Liver (tissue), 8 donors: ENCODE measurements at regions not wholly inside any gene's neighbourhood (a gene's known extent, or its start where the extent isn't known, plus 50 kb on each side); places are given as distances from the start of the nearest gene placed in this dataset.

Experiments used
- DNase-seq: peaks from one replicate; pipeline ENCODE4 v3.0.0-alpha.2; 2017; ENCODE audit warnings: low spot score
- H3K27ac ChIP-seq, 2 donors: one replicate each; pipeline ENCODE4 v1.7.0; 2013; ENCODE audit warnings: inconsistent platforms in 2 of 2, low read length in 2 of 2, control low read depth in 1 of 2, low read depth in 1 of 2, mild to moderate bottlenecking in 1 of 2
- H3K27me3 ChIP-seq, 4 donors: one replicate each; pipeline versions ENCODE4 v1.6.1 to v1.7.0; 2013; ENCODE audit warnings: low read length in 3 of 4, inconsistent platforms in 1 of 4, mild to moderate bottlenecking in 1 of 4, moderate library complexity in 1 of 4; ENCODE audit not compliant: control insufficient read depth in 4 of 4, insufficient read depth in 4 of 4
- H3K36me3 ChIP-seq, 4 donors: one replicate each; pipeline versions ENCODE4 v1.6.1 to v1.7.0; 2013; ENCODE audit warnings: low read length in 3 of 4, mild to moderate bottlenecking in 3 of 4, low read depth in 1 of 4, moderate library complexity in 1 of 4; ENCODE audit not compliant: control insufficient read depth in 4 of 4, insufficient read depth in 3 of 4
- H3K4me1 ChIP-seq, 4 donors: one replicate each; pipeline versions ENCODE4 v1.6.1 to v1.7.0; 2013; ENCODE audit warnings: low read length in 3 of 4, mild to moderate bottlenecking in 3 of 4, moderate library complexity in 1 of 4; ENCODE audit not compliant: control insufficient read depth in 4 of 4, insufficient read depth in 4 of 4
- H3K4me3 ChIP-seq, 3 donors: one replicate each; pipeline versions ENCODE4 v1.6.1 to v1.7.0; 2013; ENCODE audit warnings: low read length in 3 of 3, control low read depth in 1 of 3, low read depth in 1 of 3, mild to moderate bottlenecking in 1 of 3
- H3K9ac ChIP-seq, 2 donors: one replicate each; pipeline ENCODE4 v1.7.0; 2013; ENCODE audit warnings: low read length in 2 of 2, mild to moderate bottlenecking in 2 of 2, moderate library complexity in 2 of 2, control low read depth in 1 of 2, low read depth in 1 of 2
- H3K9me3 ChIP-seq, 4 donors: one replicate each; pipeline versions ENCODE4 v1.6.1 to v1.7.0; 2013; ENCODE audit warnings: low read length in 3 of 4; ENCODE audit not compliant: control insufficient read depth in 4 of 4
- EGR1 ChIP-seq, 2 donors: IDR thresholded peaks; 2 replicates each; pipeline ENCODE4 v1.6.1; 2016 to 2018; ENCODE audit warnings: antibody characterized with exemption in 2 of 2, low read depth in 2 of 2
- FOXA1 ChIP-seq: IDR thresholded peaks from 2 replicates; pipeline ENCODE4 v1.6.1; 2016; ENCODE audit warnings: antibody characterized with exemption
- FOXA2 ChIP-seq: IDR thresholded peaks from 2 replicates; pipeline ENCODE4 v1.6.1; 2016; ENCODE audit warnings: antibody characterized with exemption
- GABPA ChIP-seq, 2 donors: IDR thresholded peaks in 1 of 2; conservative IDR thresholded peaks in 1 of 2; 2 replicates each; pipeline ENCODE4 v1.6.1; 2016; ENCODE audit warnings: antibody characterized with exemption in 2 of 2, mild to moderate bottlenecking in 1 of 2, moderate library complexity in 1 of 2
- HNF4A ChIP-seq, 2 donors: conservative IDR thresholded peaks; 2 replicates each; pipeline ENCODE4 v1.6.1; 2016; ENCODE audit warnings: antibody characterized with exemption in 2 of 2, mild to moderate bottlenecking in 2 of 2
- HNF4G ChIP-seq: IDR thresholded peaks from 2 replicates; pipeline ENCODE4 v1.6.1; 2016; ENCODE audit warnings: antibody characterized with exemption
- JUND ChIP-seq, 2 donors: IDR thresholded peaks; 2 replicates each; pipeline ENCODE4 v1.6.1; 2016; ENCODE audit warnings: antibody characterized with exemption in 2 of 2
- NR2F2 ChIP-seq: IDR thresholded peaks from 2 replicates; pipeline ENCODE4 v1.6.1; 2016; ENCODE audit warnings: antibody characterized with exemption
- RAD21 ChIP-seq, 2 donors: IDR thresholded peaks; 2 replicates each; pipeline ENCODE4 v1.6.1; 2016; ENCODE audit warnings: antibody characterized with exemption in 2 of 2, mild to moderate bottlenecking in 2 of 2
- RXRA ChIP-seq, 2 donors: IDR thresholded peaks; 2 replicates each; pipeline ENCODE4 v1.6.1; 2017 to 2018; ENCODE audit warnings: antibody characterized with exemption in 2 of 2, mild to moderate bottlenecking in 1 of 2
- SP1 ChIP-seq: IDR thresholded peaks from 2 replicates; pipeline ENCODE4 v1.6.1; 2018; ENCODE audit warnings: antibody characterized with exemption, mild to moderate bottlenecking
- TAF1 ChIP-seq: conservative IDR thresholded peaks from 2 replicates; pipeline ENCODE4 v1.6.1; 2016; ENCODE audit warnings: antibody characterized with exemption, mild to moderate bottlenecking
- YY1 ChIP-seq: IDR thresholded peaks from 2 replicates; pipeline ENCODE4 v1.6.1; 2016; ENCODE audit warnings: antibody characterized with exemption, mild to moderate bottlenecking
- WGBS: extraction: QIAGEN DNeasy Blood & Tissue Kit; methylation state at CpG from one replicate; pipeline ENCODE4 v1.1.7; 2013; 5-methylcytosine and 5-hydroxymethylcytosine counted together
- TF ChIP-seq, protein P1 (sequence below): IDR thresholded peaks from 2 replicates; pipeline ENCODE4 v1.6.1; 2016; ENCODE audit warnings: antibody characterized with exemption, mild to moderate bottlenecking
- TF ChIP-seq, protein P2 (sequence below): IDR thresholded peaks from 2 replicates; pipeline ENCODE4 v1.6.1; 2016; ENCODE audit warnings: antibody characterized with exemption
- TF ChIP-seq, protein P3 (sequence below): IDR thresholded peaks from 2 replicates; pipeline ENCODE4 v1.6.1; 2016; ENCODE audit warnings: antibody characterized with exemption
- TF ChIP-seq, protein P4 (sequence below): IDR thresholded peaks from 2 replicates; pipeline ENCODE4 v1.6.1; 2016; ENCODE audit warnings: antibody characterized with exemption
- TF ChIP-seq, protein P5 (sequence below): fragments of 150-350 bp; IDR thresholded peaks from 2 replicates; pipeline ENCODE4 v1.5.1; 2017; ENCODE audit warnings: improper control_type of control experiment, low read depth, low read length; ENCODE audit not compliant: missing input control
- donor health status: healthy.
- donor health status: healthy.
- donor health status: healthy.
- donor health status: healthy.
- donor health status: healthy.

DNA sequence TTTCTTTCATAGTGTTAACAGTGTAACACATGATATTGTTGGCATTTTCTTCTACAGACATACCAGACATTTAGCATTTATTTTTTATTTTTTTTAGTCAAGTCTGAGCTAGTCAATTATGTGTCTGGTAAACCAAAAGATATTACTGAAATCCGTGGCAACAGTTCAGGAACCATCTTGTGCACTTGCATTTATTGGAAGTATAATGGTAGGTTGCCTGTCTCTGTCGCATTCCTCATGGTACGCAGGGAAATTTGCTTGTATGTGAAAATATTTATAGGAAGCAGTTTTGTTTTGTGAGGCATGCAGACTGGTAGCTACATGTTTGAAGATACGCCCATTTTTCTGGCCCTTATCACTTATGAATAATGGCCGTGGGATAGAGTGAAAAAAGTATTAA lies 186.1 kb upstream of the SLC38A2 start:
- H3K9ac ChIP-seq: no peak overlapping the region
- no peak overlapping the region for H3K4me3 ChIP-seq
- TF ChIP-seq RXRA (IDR thresholded peaks at IDR 0.05) (no peak), FOXA1 (no peak), TAF1 (no peak), HNF4G (no peak), NR2F2 (no peak), SP1 (no peak), JUND (IDR thresholded peaks at IDR 0.05) (no peak), RAD21 (IDR thresholded peaks at IDR 0.05) (no peak), FOXA2 (no peak), YY1 (no peak), EGR1 (IDR thresholded peaks at IDR 0.05; ENCODE audit: low read depth in 2 of 2) (no peak), GABPA (IDR thresholded peaks at IDR 0.05 in 1 of 2, conservative IDR thresholded peaks at IDR 0.05 in 1 of 2) (no peak), HNF4A (conservative IDR thresholded peaks at IDR 0.05) (no peak)
- TF ChIP-seq, protein P1, sequence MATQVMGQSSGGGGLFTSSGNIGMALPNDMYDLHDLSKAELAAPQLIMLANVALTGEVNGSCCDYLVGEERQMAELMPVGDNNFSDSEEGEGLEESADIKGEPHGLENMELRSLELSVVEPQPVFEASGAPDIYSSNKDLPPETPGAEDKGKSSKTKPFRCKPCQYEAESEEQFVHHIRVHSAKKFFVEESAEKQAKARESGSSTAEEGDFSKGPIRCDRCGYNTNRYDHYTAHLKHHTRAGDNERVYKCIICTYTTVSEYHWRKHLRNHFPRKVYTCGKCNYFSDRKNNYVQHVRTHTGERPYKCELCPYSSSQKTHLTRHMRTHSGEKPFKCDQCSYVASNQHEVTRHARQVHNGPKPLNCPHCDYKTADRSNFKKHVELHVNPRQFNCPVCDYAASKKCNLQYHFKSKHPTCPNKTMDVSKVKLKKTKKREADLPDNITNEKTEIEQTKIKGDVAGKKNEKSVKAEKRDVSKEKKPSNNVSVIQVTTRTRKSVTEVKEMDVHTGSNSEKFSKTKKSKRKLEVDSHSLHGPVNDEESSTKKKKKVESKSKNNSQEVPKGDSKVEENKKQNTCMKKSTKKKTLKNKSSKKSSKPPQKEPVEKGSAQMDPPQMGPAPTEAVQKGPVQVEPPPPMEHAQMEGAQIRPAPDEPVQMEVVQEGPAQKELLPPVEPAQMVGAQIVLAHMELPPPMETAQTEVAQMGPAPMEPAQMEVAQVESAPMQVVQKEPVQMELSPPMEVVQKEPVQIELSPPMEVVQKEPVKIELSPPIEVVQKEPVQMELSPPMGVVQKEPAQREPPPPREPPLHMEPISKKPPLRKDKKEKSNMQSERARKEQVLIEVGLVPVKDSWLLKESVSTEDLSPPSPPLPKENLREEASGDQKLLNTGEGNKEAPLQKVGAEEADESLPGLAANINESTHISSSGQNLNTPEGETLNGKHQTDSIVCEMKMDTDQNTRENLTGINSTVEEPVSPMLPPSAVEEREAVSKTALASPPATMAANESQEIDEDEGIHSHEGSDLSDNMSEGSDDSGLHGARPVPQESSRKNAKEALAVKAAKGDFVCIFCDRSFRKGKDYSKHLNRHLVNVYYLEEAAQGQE: no peak
- TF ChIP-seq, protein P2, sequence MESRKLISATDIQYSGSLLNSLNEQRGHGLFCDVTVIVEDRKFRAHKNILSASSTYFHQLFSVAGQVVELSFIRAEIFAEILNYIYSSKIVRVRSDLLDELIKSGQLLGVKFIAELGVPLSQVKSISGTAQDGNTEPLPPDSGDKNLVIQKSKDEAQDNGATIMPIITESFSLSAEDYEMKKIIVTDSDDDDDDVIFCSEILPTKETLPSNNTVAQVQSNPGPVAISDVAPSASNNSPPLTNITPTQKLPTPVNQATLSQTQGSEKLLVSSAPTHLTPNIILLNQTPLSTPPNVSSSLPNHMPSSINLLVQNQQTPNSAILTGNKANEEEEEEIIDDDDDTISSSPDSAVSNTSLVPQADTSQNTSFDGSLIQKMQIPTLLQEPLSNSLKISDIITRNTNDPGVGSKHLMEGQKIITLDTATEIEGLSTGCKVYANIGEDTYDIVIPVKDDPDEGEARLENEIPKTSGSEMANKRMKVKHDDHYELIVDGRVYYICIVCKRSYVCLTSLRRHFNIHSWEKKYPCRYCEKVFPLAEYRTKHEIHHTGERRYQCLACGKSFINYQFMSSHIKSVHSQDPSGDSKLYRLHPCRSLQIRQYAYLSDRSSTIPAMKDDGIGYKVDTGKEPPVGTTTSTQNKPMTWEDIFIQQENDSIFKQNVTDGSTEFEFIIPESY: no peak
- TF ChIP-seq, protein P3, sequence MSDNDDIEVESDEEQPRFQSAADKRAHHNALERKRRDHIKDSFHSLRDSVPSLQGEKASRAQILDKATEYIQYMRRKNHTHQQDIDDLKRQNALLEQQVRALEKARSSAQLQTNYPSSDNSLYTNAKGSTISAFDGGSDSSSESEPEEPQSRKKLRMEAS: no peak
- TF ChIP-seq, protein P4, sequence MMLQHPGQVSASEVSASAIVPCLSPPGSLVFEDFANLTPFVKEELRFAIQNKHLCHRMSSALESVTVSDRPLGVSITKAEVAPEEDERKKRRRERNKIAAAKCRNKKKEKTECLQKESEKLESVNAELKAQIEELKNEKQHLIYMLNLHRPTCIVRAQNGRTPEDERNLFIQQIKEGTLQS: no peak
- TF ChIP-seq, protein P5, sequence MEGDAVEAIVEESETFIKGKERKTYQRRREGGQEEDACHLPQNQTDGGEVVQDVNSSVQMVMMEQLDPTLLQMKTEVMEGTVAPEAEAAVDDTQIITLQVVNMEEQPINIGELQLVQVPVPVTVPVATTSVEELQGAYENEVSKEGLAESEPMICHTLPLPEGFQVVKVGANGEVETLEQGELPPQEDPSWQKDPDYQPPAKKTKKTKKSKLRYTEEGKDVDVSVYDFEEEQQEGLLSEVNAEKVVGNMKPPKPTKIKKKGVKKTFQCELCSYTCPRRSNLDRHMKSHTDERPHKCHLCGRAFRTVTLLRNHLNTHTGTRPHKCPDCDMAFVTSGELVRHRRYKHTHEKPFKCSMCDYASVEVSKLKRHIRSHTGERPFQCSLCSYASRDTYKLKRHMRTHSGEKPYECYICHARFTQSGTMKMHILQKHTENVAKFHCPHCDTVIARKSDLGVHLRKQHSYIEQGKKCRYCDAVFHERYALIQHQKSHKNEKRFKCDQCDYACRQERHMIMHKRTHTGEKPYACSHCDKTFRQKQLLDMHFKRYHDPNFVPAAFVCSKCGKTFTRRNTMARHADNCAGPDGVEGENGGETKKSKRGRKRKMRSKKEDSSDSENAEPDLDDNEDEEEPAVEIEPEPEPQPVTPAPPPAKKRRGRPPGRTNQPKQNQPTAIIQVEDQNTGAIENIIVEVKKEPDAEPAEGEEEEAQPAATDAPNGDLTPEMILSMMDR: no peak
- no peaks in the 10 kb centered on the region for H3K36me3 ChIP-seq
- H3K4me1 ChIP-seq: peaks cover 0 to 8% (median 3%) of the 10 kb centered on the region in 4 donors
- no peak overlapping the region for H3K27ac ChIP-seq
- no peaks in the 10 kb centered on the region for H3K27me3 ChIP-seq
- no peaks in the 10 kb centered on the region for H3K9me3 ChIP-seq
- no peak for DNase-seq
- 95% methylated on average over 5 of the region's 5 CpGs for WGBS
